H1 (cell line): ENCODE measurements at regions not wholly inside any gene's neighbourhood (a gene's known extent, or its start where the extent isn't known, plus 50 kb on each side); places are given as distances from the start of the nearest gene placed in this dataset.

Experiments used
- CBX8 ChIP-seq: fragments of 300-800, 300-1000 bp; sonication (generic); IDR thresholded peaks from 2 replicates; pipeline ENCODE4 v1.7.1; 2016; ENCODE audit warnings: low read depth, low read length, borderline replicate concordance
- CHD2 ChIP-seq: IDR thresholded peaks from 2 replicates; pipeline ENCODE4 v1.6.1; 2012; ENCODE audit warnings: low read length, improper control_type of control experiment
- TF ChIP-seq, protein P1 (sequence below): fragments of 300-600 bp; sonication (generic); IDR thresholded peaks from 2 replicates; pipeline ENCODE4 v1.7.1; 2012; ENCODE audit warnings: low read length, moderate library complexity, mild to moderate bottlenecking, inconsistent platforms; ENCODE audit not compliant: insufficient replicate concordance

GRCh38 chr3:73738711-73739110, 114.0 kb upstream of the PDZRN3 start (continued):
- TF ChIP-seq, protein P1, sequence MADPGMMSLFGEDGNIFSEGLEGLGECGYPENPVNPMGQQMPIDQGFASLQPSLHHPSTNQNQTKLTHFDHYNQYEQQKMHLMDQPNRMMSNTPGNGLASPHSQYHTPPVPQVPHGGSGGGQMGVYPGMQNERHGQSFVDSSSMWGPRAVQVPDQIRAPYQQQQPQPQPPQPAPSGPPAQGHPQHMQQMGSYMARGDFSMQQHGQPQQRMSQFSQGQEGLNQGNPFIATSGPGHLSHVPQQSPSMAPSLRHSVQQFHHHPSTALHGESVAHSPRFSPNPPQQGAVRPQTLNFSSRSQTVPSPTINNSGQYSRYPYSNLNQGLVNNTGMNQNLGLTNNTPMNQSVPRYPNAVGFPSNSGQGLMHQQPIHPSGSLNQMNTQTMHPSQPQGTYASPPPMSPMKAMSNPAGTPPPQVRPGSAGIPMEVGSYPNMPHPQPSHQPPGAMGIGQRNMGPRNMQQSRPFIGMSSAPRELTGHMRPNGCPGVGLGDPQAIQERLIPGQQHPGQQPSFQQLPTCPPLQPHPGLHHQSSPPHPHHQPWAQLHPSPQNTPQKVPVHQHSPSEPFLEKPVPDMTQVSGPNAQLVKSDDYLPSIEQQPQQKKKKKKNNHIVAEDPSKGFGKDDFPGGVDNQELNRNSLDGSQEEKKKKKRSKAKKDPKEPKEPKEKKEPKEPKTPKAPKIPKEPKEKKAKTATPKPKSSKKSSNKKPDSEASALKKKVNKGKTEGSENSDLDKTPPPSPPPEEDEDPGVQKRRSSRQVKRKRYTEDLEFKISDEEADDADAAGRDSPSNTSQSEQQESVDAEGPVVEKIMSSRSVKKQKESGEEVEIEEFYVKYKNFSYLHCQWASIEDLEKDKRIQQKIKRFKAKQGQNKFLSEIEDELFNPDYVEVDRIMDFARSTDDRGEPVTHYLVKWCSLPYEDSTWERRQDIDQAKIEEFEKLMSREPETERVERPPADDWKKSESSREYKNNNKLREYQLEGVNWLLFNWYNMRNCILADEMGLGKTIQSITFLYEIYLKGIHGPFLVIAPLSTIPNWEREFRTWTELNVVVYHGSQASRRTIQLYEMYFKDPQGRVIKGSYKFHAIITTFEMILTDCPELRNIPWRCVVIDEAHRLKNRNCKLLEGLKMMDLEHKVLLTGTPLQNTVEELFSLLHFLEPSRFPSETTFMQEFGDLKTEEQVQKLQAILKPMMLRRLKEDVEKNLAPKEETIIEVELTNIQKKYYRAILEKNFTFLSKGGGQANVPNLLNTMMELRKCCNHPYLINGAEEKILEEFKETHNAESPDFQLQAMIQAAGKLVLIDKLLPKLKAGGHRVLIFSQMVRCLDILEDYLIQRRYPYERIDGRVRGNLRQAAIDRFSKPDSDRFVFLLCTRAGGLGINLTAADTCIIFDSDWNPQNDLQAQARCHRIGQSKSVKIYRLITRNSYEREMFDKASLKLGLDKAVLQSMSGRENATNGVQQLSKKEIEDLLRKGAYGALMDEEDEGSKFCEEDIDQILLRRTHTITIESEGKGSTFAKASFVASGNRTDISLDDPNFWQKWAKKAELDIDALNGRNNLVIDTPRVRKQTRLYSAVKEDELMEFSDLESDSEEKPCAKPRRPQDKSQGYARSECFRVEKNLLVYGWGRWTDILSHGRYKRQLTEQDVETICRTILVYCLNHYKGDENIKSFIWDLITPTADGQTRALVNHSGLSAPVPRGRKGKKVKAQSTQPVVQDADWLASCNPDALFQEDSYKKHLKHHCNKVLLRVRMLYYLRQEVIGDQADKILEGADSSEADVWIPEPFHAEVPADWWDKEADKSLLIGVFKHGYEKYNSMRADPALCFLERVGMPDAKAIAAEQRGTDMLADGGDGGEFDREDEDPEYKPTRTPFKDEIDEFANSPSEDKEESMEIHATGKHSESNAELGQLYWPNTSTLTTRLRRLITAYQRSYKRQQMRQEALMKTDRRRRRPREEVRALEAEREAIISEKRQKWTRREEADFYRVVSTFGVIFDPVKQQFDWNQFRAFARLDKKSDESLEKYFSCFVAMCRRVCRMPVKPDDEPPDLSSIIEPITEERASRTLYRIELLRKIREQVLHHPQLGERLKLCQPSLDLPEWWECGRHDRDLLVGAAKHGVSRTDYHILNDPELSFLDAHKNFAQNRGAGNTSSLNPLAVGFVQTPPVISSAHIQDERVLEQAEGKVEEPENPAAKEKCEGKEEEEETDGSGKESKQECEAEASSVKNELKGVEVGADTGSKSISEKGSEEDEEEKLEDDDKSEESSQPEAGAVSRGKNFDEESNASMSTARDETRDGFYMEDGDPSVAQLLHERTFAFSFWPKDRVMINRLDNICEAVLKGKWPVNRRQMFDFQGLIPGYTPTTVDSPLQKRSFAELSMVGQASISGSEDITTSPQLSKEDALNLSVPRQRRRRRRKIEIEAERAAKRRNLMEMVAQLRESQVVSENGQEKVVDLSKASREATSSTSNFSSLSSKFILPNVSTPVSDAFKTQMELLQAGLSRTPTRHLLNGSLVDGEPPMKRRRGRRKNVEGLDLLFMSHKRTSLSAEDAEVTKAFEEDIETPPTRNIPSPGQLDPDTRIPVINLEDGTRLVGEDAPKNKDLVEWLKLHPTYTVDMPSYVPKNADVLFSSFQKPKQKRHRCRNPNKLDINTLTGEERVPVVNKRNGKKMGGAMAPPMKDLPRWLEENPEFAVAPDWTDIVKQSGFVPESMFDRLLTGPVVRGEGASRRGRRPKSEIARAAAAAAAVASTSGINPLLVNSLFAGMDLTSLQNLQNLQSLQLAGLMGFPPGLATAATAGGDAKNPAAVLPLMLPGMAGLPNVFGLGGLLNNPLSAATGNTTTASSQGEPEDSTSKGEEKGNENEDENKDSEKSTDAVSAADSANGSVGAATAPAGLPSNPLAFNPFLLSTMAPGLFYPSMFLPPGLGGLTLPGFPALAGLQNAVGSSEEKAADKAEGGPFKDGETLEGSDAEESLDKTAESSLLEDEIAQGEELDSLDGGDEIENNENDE: no peak
- TF ChIP-seq CBX8: no peak
- no peak for TF ChIP-seq CHD2
